Astrocyte of the spinal cord (primary cell): ENCODE measurements at regions not wholly inside any gene's neighbourhood (a gene's known extent, or its start where the extent isn't known, plus 50 kb on each side); places are given as distances from the start of the nearest gene placed in this dataset.
"Not testable (repeated sequence)": the region's sequence is repeated elsewhere in the genome, so short reads cannot be mapped to it uniquely, and the experiment has no call there.

Source experiments
- DNase-seq: peaks from one replicate; pipeline ENCODE4 v3.0.0; 2011; ENCODE audit warnings: low read depth, low spot score
- H3K4me3 ChIP-seq: 2 replicates; pipeline ENCODE4 v1.5.1; 2011; ENCODE audit warnings: low read depth, mild to moderate bottlenecking, low read length, moderate library complexity
- CTCF ChIP-seq: IDR thresholded peaks from 2 replicates; pipeline ENCODE4 v1.5.1; 2012; ENCODE audit warnings: low read depth, mild to moderate bottlenecking, low read length, inconsistent platforms
- in situ Hi-C: cut with HindIII; loops from 2 replicates; pipeline ENCODE4 v1.10.0; 2017; ENCODE audit warnings: low sequenced_read_pairs

DNA sequence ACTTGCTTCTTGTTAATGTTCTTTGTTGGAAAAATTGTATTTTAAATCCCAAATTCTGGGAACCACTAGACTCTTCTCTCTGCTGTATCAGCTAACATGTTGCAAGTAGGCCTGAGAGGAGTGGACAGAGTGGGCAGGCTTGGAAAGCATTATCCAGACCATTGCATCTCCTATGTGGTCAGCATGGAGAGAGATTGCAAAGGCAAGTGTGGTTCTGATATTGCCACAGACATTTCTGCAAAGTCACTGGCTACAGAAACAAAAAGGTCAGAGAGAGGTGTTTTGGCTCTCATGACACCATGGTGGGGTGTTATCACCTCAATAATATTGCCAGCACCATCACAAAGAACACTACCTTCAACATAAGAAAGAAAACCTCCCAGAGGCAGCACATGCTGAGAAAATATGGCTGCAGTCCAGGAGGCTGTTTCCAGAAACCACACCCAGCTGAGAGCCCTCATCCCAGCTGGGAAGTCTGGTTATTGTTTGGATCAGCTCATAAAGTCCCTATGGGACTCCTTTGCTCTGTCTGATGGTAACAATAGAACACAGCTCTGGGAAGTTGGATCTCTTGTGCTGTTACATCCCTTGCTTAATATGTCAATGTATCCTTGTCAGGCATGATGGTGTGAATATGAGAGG is 78.2 kb upstream of the TBX18 start:
- no peak for TF ChIP-seq CTCF
- in situ Hi-C loops, result no loop called here
- peak; percentile 54 for DNase-seq

DNA sequence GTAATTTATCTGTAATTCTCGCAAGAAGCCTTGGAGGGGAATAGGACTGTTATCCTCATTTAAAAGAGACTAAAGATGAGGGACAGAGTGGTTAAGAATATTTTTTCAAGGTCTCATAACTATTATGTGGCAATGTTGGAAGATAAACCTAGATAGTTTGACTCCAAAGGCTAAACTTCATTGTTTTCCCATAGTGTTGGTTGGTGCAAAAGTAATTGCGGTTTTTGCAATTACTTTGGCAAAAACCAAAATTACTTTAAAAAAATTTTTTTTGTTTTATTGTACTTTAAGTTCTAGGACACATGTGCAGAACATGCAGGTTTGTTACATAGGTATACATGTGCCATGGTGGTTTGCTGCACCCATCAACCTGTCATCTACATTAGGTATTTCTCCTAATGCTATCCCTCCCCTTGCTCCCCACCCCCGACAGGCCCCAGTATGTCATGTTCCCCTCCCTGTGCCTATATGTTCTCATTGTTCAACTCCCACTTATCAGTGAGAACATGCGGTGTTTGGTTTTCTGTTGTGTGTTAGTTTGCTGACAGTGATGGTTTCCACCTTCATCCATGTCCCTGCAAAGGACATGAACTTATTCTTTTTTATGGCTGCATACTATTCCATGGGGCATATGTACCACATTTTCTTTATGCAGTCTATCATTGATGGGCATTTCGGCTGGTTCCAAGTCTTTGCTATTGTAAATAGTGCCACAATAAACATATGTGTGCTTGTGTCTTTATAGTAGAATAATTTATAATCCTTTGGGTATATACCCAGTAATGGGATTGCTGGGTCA is 72.9 kb upstream of the TBX18 start:
- H3K4me3 ChIP-seq, DNase-seq, in situ Hi-C loops: not testable (repeated sequence)

More for the DNA sequence above, 78.2 kb upstream of the TBX18 start:
- H3K4me3 ChIP-seq, result no peak overlapping the region

GRCh38 chr6:84836366-84836765 is 72.0 kb upstream of the TBX18 start:
- in situ Hi-C loops, result no loop called here
- DNase-seq, result no peak
- no peak overlapping the region for H3K4me3 ChIP-seq
- no peak for TF ChIP-seq CTCF

DNA sequence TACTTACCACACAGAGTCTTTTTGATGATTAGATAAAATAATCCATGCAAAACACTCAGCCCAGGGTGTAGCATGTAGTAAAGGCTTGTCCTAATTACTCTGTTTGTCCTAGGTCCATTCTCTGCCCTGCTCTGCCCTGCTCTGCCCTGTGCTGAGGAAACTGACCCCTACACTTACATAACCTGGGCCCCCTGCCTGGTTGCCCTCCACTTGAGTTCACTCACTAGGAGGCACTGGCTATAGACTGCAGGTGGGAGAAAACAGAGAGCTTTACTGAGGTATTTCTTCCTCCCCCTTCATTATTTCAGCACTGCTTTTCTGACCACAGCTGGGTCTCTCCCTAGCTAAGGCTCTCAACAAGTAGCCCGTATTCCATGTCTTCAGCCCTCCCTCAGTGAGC is 70.9 kb upstream of the TBX18 start:
- DNase-seq, result no peak
- no peak for TF ChIP-seq CTCF
- no peak overlapping the region for H3K4me3 ChIP-seq
- in situ Hi-C loops, result no loop called here

- in situ Hi-C loops, DNase-seq, H3K4me3 ChIP-seq: not testable (repeated sequence)
Observed at GRCh38 chr6:84831924-84832323, 67.5 kb upstream of the TBX18 start.

- peak; percentile 82 for DNase-seq
- in situ Hi-C loops, result no loop called here
- TF ChIP-seq CTCF, result no peak
- H3K4me3 ChIP-seq, result no peak overlapping the region
Observed at GRCh38 chr6:84825461-84825860, 61.1 kb upstream of the TBX18 start.

DNA sequence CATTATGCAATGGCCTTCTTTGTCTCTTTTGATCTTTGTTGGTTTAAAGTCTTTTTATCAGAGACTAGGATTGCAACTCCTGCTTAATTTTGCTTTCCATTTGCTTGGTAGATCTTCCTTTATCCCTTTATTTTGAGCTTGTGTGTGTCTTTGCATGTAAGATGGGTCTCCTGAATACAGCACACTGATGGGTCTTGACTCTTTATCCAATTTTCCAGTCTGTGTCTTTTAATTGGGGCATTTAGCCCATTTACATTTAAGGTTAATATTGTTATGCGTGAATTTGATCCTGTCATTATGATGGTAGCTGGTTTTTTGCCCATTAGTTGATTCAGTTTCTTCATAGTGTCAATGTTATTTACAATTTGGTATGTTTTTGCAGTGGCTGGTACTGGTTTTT is 56.9 kb upstream of the TBX18 start:
- in situ Hi-C loops, H3K4me3 ChIP-seq, DNase-seq: not testable (repeated sequence)

GRCh38 chr6:84816741-84817140 is 52.3 kb upstream of the TBX18 start:
- TF ChIP-seq CTCF, result no peak
- in situ Hi-C loops, result no loop called here
- no peak overlapping the region for H3K4me3 ChIP-seq
- no peak for DNase-seq
